ENCODE measurements at regions not wholly inside any gene's neighbourhood (a gene's known extent, or its start where the extent isn't known, plus 50 kb on each side); places are given as distances from the start of the nearest gene placed in this dataset.

GRCh38 chr2:19675856-19676460, 225.8 kb downstream of the TTC32 start:
- peak; percentile 66 for DNase-seq

GRCh38 chr2:19675003-19675629, 226.7 kb downstream of the TTC32 start:
- DNase-seq, result peak; percentile 92

DNA sequence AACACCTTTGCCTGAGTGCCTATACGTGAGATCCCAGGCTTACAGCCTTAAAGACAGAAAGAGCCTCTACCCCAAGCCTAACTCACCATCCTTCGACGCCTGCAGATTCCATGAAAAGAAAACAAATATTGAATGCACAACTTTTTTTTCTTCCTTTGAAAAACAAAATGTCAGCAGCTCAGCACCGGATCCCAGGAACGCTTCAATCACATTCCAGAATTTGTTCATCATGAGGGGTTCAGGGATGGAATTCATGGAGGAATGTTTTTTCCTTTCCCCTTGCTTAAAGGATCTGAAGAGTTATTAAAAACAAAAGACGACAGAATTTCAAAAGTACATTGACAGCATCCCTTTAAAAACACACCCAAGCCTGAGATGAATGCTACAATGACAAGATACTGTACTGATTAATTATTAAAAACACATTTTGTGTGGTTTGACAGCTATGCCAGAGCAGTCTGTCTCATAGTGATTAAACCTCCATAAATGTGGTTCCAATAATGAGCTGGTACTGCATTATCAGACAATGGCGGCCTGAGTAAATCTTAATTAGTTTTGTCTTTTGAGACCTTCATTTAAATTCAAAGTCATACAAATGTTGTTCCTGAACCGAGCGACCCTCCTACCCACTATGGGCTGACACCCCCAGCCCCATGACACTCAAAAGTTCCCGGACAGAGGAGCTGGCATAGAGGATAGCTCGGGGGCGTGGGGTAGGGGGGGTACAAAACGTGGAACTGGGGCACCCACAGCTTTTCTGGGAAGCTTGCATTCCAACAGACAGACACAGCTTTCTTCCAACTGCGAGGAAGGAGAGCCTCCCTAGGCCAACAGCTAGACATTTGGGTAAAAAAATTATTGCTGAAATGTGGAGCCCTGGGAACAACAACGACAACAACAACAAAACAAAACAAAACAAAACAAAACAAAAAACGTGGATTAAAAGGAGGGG, 227.5 kb downstream of the TTC32 start:
- no peak for DNase-seq

DNA sequence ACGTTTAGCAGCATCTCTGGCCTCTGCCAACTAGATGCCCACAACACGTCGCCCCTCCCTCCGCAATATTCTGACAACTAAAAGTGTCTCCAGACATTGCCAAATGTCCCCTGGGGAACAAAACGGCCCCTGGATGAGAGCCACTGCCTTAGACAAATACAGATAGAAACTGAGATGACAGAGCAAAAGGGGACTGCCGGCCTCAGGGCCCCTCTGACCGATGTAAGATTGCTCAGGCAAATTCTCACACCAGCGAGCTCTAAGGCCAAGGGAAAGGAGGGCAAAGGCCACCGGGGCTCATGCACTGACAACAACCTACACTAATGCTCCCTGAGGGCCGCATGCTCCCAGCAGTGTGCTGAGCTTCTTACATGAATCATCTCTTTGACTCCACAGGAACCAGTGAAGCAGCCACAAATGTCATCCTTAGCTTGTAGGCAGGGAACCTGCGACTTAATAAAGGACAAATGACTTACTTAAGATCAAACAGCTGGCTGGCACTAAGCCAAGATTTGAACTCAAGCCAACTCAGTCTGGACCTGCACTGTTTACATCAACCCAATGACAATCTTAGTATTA, 228.5 kb downstream of the TTC32 start:
- peak; percentile 93 for DNase-seq

DNA sequence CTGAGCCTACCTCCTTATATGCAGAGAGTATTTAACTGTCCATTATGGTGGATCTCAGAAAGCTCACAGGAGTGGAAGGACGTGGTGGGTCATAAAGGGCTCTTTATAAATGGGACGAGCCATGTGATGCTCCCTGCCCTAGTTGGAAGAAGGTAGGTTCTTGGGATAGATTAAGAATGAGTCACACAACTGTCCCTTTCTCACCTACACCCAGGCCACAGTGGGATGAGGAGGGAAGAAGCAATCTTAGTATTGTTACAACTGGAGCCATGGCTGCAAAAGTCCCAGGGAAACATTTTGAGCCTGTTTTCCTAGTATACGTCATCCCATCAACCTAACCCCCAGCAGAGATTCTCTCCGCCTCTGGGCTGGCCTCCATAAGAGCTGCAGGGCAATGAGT, 229.9 kb downstream of the TTC32 start:
- peak; percentile 77 for DNase-seq

DNA sequence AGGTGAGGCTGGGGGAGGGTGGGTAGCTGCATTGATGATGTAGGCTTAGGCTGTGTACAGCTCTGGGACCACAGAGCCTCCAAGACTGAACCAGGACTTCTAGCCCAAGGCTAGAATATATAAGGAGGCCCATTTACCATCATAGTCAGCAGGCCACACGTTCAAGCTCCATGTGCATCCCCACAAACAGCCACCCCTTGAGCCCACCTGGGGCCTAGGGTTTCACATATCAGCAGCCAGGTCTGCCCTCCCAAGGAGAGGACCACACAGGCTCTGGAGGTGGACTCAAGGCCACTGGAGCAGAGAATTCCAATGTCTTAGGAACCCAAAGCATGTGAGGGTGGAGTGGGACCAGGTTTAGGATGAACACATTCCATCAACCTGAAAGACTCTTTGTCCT, 230.5 kb downstream of the TTC32 start:
- DNase-seq, result no peak

- DNase-seq, result no peak
Observed at GRCh38 chr2:19670303-19670702, 231.5 kb downstream of the TTC32 start.

GRCh38 chr2:19669559-19669958, 232.2 kb downstream of the TTC32 start:
- no peak for DNase-seq

DNA sequence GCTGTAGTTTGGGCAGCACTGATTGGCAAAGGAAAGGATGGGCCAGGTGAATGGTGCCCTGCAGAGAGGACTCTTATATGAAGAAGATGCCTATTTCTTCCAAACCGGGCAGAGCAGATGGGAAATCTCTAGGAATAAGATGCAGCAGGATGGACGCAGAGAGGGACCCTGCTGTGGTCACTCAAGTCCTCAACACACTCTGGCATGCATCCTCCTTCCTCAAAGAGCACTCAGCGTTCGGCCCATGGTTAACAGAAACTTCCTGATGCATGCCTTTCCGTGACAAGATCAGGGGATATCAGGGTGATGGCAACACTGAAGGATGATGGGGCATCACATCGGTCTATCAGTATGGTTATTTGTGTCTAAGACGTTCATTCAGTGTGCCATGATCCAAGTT, 232.7 kb downstream of the TTC32 start:
- no peak for DNase-seq

- no peak for DNase-seq
Observed at GRCh38 chr2:19667536-19667949, 234.2 kb downstream of the TTC32 start.

DNA sequence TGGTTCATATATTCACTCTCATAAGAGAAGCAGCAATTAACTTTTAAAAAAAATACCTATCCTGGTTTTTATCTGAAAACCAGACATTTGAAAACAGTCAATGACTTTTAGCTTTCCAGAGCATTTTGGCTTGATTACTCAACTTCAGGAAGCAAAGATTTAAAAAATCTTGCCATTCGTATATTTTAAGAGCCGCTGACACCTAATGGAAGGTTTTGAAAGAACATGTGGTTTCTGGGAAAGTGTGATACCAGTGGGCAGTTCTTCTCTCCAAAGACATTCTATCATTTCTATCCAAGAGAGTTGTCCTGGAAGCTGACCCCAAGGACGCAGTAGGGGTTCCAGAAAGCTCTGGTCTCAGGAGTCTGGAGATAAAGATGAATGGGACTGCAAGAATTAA, 234.7 kb downstream of the TTC32 start:
- no peak for DNase-seq

DNA sequence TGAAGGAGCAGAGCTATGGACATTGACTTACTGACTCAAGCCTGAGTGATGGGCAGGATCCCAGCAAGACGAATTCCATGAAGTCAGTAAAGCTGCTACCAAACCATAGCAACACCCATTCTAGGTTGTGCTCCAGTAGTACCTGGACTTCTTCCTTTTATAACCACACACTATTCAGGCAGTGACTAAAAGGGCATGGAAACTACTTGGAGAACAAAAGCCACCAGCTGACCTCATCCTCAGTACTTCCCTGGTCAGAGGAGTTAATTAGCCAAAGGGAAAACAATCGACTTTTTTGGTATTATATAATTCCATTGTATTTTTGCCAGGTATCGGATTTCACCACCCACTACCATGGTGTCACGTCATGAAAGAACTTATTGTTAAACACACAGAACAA, 237.1 kb downstream of the TTC32 start:
- no peak for DNase-seq

- DNase-seq, result no peak
Observed at GRCh38 chr2:19659024-19659792, 242.6 kb downstream of the TTC32 start.

- DNase-seq, result no peak
Observed at GRCh38 chr2:19656011-19656410, 245.8 kb downstream of the TTC32 start.

DNA sequence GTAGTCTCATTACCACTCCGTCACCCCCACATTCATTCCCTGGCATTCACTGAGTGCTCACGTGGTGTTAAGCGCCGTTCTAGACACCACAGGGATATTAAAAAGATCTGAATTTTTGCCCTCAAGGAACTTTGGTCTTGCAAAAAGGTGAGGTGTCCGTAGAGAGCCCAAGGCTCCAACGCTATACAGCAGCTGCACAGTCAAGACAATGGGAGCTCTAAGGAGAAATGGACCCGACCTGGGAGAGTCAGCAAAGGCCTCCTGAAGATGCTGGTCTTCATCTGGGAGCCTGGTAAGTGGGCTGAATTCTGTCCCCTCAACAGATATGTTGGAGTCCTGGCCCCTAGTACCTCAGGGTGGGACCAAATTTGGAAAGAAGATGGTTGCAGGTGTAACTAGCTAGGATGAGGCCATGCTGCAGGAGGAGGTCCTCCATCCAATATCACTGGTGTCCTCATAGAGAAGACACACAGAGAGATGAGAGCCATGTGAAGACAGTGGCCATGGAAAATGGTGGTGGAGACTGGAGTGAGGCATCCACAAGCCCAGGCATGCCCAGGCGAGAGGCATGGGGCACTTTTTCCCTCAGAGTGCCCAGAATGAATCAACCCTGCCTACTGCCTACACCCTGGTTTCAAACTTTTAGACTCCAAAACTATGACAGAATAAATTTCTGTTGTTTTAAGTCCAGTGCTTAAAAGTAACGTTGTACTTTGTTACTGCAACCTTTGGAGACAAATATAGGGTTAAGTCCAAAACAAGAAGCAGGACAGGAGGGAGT, 247.3 kb downstream of the TTC32 start:
- DNase-seq, result no peak

DNA sequence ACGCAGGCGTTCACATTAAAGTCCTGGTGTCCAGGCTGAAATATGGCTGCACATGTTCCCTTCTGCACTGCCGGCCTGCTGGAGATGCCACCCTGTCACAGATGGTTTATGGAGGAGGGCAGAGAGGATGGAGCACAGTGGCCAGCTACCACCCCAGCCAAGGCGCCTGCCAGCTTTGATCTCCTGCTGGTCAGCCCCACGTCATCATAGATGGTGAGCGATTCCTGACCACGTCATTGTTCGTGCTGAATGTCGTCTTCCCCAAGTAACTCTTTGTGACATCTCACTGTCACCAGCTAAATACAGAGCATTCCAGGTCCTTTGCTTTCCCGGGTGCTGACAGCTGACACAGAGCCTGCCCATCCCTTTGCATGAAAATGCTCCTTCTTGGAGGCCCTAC, 248.3 kb downstream of the TTC32 start:
- no peak for DNase-seq

- no peak for DNase-seq
Observed at GRCh38 chr2:19652811-19653210, 249.0 kb downstream of the TTC32 start.

DNA sequence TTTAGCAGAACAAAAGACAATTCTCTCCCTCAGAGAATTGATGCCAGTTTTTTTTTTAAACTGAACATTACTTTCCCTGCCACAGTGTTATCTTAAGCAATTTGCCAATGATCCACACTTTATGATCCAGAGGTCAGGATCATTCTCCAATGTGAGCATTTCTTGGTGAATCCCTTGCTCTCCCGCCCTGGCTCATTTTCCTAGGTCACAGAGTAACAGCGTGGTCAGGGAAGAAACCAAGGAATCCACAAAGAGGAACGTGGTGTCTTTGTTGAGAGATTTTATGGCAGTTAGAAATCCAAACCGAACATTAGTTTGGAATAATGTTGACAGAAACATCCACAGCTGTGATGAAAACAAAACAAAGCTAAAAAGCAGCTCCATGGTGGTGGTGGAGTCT, 250.3 kb downstream of the TTC32 start:
- no peak for DNase-seq

- no peak for DNase-seq
Observed at GRCh38 chr2:19649785-19650380, 251.9 kb downstream of the TTC32 start.

- DNase-seq, result no peak
Observed at GRCh38 chr2:19649142-19649541, 252.6 kb downstream of the TTC32 start.

DNA sequence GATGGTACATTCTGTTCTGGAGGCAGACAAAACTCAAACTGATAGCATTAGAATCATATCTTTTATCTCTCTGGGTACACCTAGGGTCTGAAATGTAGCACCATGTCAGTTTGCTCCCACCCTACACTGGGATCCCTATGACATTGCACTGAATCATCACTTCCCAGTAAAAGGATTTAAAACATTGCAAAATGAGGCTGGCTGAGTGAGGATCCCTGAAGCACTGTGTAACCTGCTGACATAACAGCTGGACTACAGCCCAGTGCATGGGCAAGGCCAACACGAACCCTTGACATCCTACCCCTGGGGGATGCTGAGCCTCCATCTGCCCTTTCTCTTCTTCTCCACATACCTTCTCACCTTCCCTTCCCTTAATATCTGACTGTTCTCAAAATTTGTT, 253.2 kb downstream of the TTC32 start:
- DNase-seq, result no peak

- no peak for DNase-seq
Observed at GRCh38 chr2:19646987-19647386, 254.8 kb downstream of the TTC32 start.
